HepG2 (cell line): ENCODE measurements at regions not wholly inside any gene's neighbourhood (a gene's known extent, or its start where the extent isn't known, plus 50 kb on each side); places are given as distances from the start of the nearest gene placed in this dataset.

Experiments used
- ATAC-seq: fragments of 200-7000 bp; cut with Tn5 transposase; 3 replicates; pipeline ENCODE4 v1.9.1; 2020; ENCODE audit warnings: mild to moderate bottlenecking, moderate library complexity
- BruUV-seq: library from RNA; stranded (reverse); fragments of 400-500 nt; replicated peaks from 2 replicates; lab custom pipeline; 2021; lab: Mats Ljungman, UMichigan
- CTCF ChIA-PET: fragments of 300-600 bp; formaldehyde crosslinking; extraction: SDS; loops from one replicate; lab custom pipeline; 2021; ENCODE audit warnings: low total read pairs, inconsistent platforms, low intra/inter-chr PET ratio; lab: Yijun Ruan, JAX
- POLR2A ChIA-PET: fragments of 350-600 bp; sonication (Branson Sonifier 250); formaldehyde crosslinking; loops from one replicate; lab custom pipeline; 2020; ENCODE audit warnings: antibody characterized with exemption, inconsistent platforms; lab: Yijun Ruan, JAX
- DNase-seq: peaks from one replicate; pipeline ENCODE4 v3.0.0-alpha.2; 2015; ENCODE audit warnings: low spot score
- FAIRE-seq: peaks from 3 replicates; lab custom pipeline; 2011; peaks lifted over from hg19 to GRCh38; lab: Jason Lieb, UNC
- H2AFZ ChIP-seq: one replicate; pipeline ENCODE4 v1.6.1; 2011; ENCODE audit warnings: low read length, inconsistent platforms
- H3K27ac ChIP-seq: fragments of 300-600 bp; 3 replicates; pipeline ENCODE4 v1.8.0; 2011; ENCODE audit warnings: mixed run types, mild to moderate bottlenecking, mixed read lengths, low read length, inconsistent platforms; ENCODE audit not compliant: insufficient read depth; ENCODE audit errors: extremely low read length
- H3K27me3 ChIP-seq, 2 experiments: fragments of 200-600 bp in 1 of 2; 2 replicates in 1 of 2; 3 replicates in 1 of 2; pipeline versions ENCODE4 v1.6.0 to v1.8.0; 2011; ENCODE audit warnings: low read length in 2 of 2, mild to moderate bottlenecking in 2 of 2, moderate library complexity in 2 of 2, inconsistent platforms in 1 of 2; ENCODE audit not compliant: insufficient read depth in 2 of 2, control insufficient read depth in 1 of 2
- H3K36me3 ChIP-seq, 2 experiments: fragments of 200-600 bp in 1 of 2; replicated peaks in 1 of 2; 2 replicates in 1 of 2; 3 replicates in 1 of 2; pipeline versions ENCODE4 v1.5.1 to v1.8.0; 2011; ENCODE audit warnings: low read length in 2 of 2, inconsistent platforms in 1 of 2; ENCODE audit not compliant: insufficient read depth in 2 of 2, control insufficient read depth in 1 of 2
- H3K4me1 ChIP-seq: 2 replicates; pipeline ENCODE4 v1.5.1; 2012; ENCODE audit warnings: low read length, inconsistent platforms; ENCODE audit not compliant: insufficient read depth
- H3K4me2 ChIP-seq: 2 replicates; pipeline ENCODE4 v1.6.0; 2011; ENCODE audit warnings: low read depth, low read length, inconsistent platforms
- H3K4me3 ChIP-seq, 3 experiments: fragments of 200-600 bp in 1 of 3; sonication (generic), shearing (Covaris generic) in 1 of 3; replicated peaks in 1 of 3; 2 replicates each; pipeline ENCODE4 v1.5.1; 2011 to 2016; ENCODE audit warnings: low read length in 3 of 3, inconsistent platforms in 2 of 3, low read depth in 2 of 3, mild to moderate bottlenecking in 2 of 3, control low read depth in 1 of 3, mixed read lengths in 1 of 3; ENCODE audit not compliant: insufficient read depth in 1 of 3
- H3K79me2 ChIP-seq: one replicate; pipeline ENCODE4 v1.6.1; 2011; ENCODE audit warnings: low read length, inconsistent platforms; ENCODE audit not compliant: insufficient read depth
- H3K9ac ChIP-seq: 2 replicates; pipeline ENCODE4 v1.6.0; 2011; ENCODE audit warnings: mild to moderate bottlenecking, low read depth, low read length, inconsistent platforms; ENCODE audit not compliant: insufficient read depth
- H3K9me3 ChIP-seq: 2 replicates; pipeline ENCODE4 v1.5.1; 2012; ENCODE audit warnings: mild to moderate bottlenecking, low read length
- H4K20me1 ChIP-seq: 2 replicates; pipeline ENCODE4 v1.6.0; 2011; ENCODE audit warnings: inconsistent platforms, mild to moderate bottlenecking, low read length, moderate library complexity; ENCODE audit not compliant: insufficient read depth
- CC2D1A ChIP-seq: sonication (generic); formaldehyde crosslinking; IDR thresholded peaks from 2 replicates; pipeline ENCODE4 v1.8.1; 2023; ENCODE audit warnings: mild to moderate bottlenecking, missing genetic modification reagents
- CENPX ChIP-seq: sonication (generic); formaldehyde crosslinking; IDR thresholded peaks from 2 replicates; pipeline ENCODE4 v1.9.0; 2021; ENCODE audit warnings: mild to moderate bottlenecking, missing genetic modification reagents, moderate library complexity
- FIP1L1 ChIP-seq: fragments of 200-400 bp; formaldehyde crosslinking; IDR thresholded peaks from 2 replicates; pipeline ENCODE4 v1.6.1; 2018; ENCODE audit warnings: low read depth, mild to moderate bottlenecking, low read length, moderate library complexity, borderline replicate concordance; ENCODE audit not compliant: insufficient read depth
- FOXP1 ChIP-seq, 2 experiments: fragments of 450-650 bp in 1 of 2; IDR thresholded peaks; 2 replicates each; pipeline ENCODE4 v1.6.1; 2017 to 2018; ENCODE audit warnings: antibody characterized with exemption in 1 of 2
- IRF2 ChIP-seq: IDR thresholded peaks from 2 replicates; pipeline ENCODE4 v1.6.1; 2018; ENCODE audit warnings: missing genetic modification reagents, missing compliant biosample characterization
- KLF16 ChIP-seq, 2 experiments: sonication (generic) in 1 of 2; formaldehyde crosslinking in 1 of 2; IDR thresholded peaks; 2 replicates each; pipeline versions ENCODE4 v1.6.1 to v1.8.0; 2016 to 2023; ENCODE audit warnings: missing genetic modification reagents in 2 of 2, missing compliant biosample characterization in 1 of 2
- KMT2B ChIP-seq: IDR thresholded peaks from 2 replicates; pipeline ENCODE4 v1.6.1; 2016; ENCODE audit warnings: missing genetic modification reagents, missing compliant biosample characterization
- MAFK ChIP-seq, 2 experiments: IDR thresholded peaks in 1 of 2; conservative IDR thresholded peaks in 1 of 2; 2 replicates each; pipeline ENCODE4 v1.6.1; 2011; ENCODE audit warnings: improper control_type of control experiment in 2 of 2, low read length in 2 of 2
- MED1 ChIP-seq: sonication (generic); formaldehyde crosslinking; IDR thresholded peaks from 2 replicates; pipeline ENCODE4 v1.4.0; 2020; ENCODE audit warnings: missing genetic modification reagents
- SP140L ChIP-seq: sonication (generic); formaldehyde crosslinking; IDR thresholded peaks from 2 replicates; pipeline ENCODE4 v1.4.0; 2020; ENCODE audit warnings: missing genetic modification reagents, borderline replicate concordance
- SRF ChIP-seq: IDR thresholded peaks from 2 replicates; pipeline ENCODE4 v1.6.1; 2011; ENCODE audit warnings: mild to moderate bottlenecking, low read depth, low read length, moderate library complexity
- TOE1 ChIP-seq: sonication (generic); formaldehyde crosslinking; IDR thresholded peaks from 2 replicates; pipeline ENCODE4 v1.4.0; 2020; ENCODE audit warnings: mild to moderate bottlenecking, missing genetic modification reagents
- U2AF1 ChIP-seq: fragments of 200-400 bp; formaldehyde crosslinking; optimal IDR thresholded peaks from 2 replicates; pipeline ENCODE3; 2017; ENCODE audit warnings: mild to moderate bottlenecking, low read depth, low read length
- ZFAT ChIP-seq: sonication (generic); formaldehyde crosslinking; conservative IDR thresholded peaks from 2 replicates; pipeline ENCODE4 v1.8.1; 2023; ENCODE audit warnings: missing genetic modification reagents, inconsistent platforms
- ZFP82 ChIP-seq: sonication (generic); formaldehyde crosslinking; IDR thresholded peaks from 2 replicates; pipeline ENCODE4 v1.5.1; 2020; ENCODE audit warnings: mild to moderate bottlenecking, missing genetic modification reagents, borderline replicate concordance
- WGBS: methylation state at CpG from one replicate; pipeline ENCODE4 v1.1.6; 2017; ENCODE audit warnings: low lambda C conversion rate; 5-methylcytosine and 5-hydroxymethylcytosine counted together
- in situ Hi-C: cut with HindIII; loops from 2 replicates; pipeline ENCODE4 v1.10.0; 2017; ENCODE audit warnings: low pct_unique_long_range_greater_than_20kb; ENCODE audit not compliant: extremely low pct_ligation_motif_present
- intact Hi-C: fragments of 100-400 bp; cut with micrococcal nuclease; formaldehyde crosslinking; loops from one replicate; pipeline ENCODE4 v1.10.0; 2022; ENCODE audit not compliant: unreplicated experiment
- TF ChIP-seq, protein P1 (sequence below): sonication (generic); formaldehyde crosslinking; IDR thresholded peaks from 2 replicates; pipeline ENCODE4 v1.8.1; 2023; ENCODE audit warnings: mild to moderate bottlenecking, missing genetic modification reagents

DNA sequence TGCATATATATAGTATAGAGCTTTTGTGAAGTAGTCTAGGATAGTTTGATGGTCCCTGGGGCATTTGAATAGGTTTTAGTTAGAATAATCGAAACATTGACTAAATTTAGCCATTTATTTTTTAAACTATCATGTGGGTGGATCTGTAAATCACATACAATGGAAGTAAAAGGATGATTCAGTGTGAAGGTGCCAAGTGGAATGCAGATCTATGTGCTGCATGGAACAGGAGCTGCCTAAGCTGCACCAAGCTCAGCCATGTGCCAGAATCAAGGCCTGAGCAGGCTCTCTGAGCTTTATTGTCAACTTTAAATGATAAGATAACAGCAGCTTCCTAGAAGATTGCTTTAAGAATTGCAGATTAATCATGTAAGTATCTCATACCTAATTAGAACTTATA is 1996.2 kb upstream of the PIK3C3 start:
- no peak overlapping the region for H3K4me3 ChIP-seq
- no peaks in the 10 kb centered on the region for H3K36me3 ChIP-seq
- H3K9me3 ChIP-seq, result no peaks in the 10 kb centered on the region
- H3K4me1 ChIP-seq, result no peaks in the 10 kb centered on the region
- intact Hi-C loops, result no loop called here
- H3K4me2 ChIP-seq, result no peak overlapping the region
- CTCF ChIA-PET, result no interaction called here
- in situ Hi-C loops, result no loop called here
- no peak for ATAC-seq
- TF ChIP-seq SP140L, result no peak
- no peak for TF ChIP-seq FIP1L1
- TF ChIP-seq KMT2B (CRISPR knock-in tag), result no peak
- TF ChIP-seq IRF2 (CRISPR knock-in tag), result no peak
- TF ChIP-seq TOE1 (CRISPR knock-in tag), result no peak
- TF ChIP-seq MAFK (conservative IDR thresholded peaks at IDR 0.05 in 1 of 2, IDR thresholded peaks at IDR 0.05 in 1 of 2; ENCODE audit: low read length in 2 of 2), result no peak
- no peak for TF ChIP-seq KLF16 (CRISPR knock-in tag; IDR thresholded peaks at IDR 0.05)
- no peak for TF ChIP-seq MED1 (CRISPR knock-in tag)
- TF ChIP-seq ZFAT (CRISPR knock-in tag), result no peak
- no peak for TF ChIP-seq CENPX (CRISPR knock-in tag)
- TF ChIP-seq SRF, result no peak
- no peak for TF ChIP-seq FOXP1 (IDR thresholded peaks at IDR 0.05)
- TF ChIP-seq FOXP1 (CRISPR knock-in tag; IDR thresholded peaks at IDR 0.05), result no peak
- TF ChIP-seq, protein P1, sequence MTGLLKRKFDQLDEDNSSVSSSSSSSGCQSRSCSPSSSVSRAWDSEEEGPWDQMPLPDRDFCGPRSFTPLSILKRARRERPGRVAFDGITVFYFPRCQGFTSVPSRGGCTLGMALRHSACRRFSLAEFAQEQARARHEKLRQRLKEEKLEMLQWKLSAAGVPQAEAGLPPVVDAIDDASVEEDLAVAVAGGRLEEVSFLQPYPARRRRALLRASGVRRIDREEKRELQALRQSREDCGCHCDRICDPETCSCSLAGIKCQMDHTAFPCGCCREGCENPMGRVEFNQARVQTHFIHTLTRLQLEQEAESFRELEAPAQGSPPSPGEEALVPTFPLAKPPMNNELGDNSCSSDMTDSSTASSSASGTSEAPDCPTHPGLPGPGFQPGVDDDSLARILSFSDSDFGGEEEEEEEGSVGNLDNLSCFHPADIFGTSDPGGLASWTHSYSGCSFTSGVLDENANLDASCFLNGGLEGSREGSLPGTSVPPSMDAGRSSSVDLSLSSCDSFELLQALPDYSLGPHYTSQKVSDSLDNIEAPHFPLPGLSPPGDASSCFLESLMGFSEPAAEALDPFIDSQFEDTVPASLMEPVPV (CRISPR knock-in tag), result no peak
- TF ChIP-seq ZFP82 (CRISPR knock-in tag), result no peak
- TF ChIP-seq CC2D1A (CRISPR knock-in tag), result no peak
- TF ChIP-seq U2AF1, result no peak
- TF ChIP-seq, all 625 proteins: peak for 0
- no TSS peak for BruUV-seq
- FAIRE-seq (no peak), DNase-seq (no peak)
- H2AFZ ChIP-seq, result no peak overlapping the region
- no peak overlapping the region for H3K9ac ChIP-seq
- no peaks in the 10 kb centered on the region; a peak in 1 of 5 replicates for H3K27me3 ChIP-seq
- H4K20me1 ChIP-seq, result no peaks in the 10 kb centered on the region
- POLR2A ChIA-PET, result no interaction called here
- no peaks in the 10 kb centered on the region for H3K79me2 ChIP-seq
- 0% methylated on average over 1 of the region's 1 CpG for WGBS
- no peak overlapping the region for H3K27ac ChIP-seq
